H9 (cell line): ENCODE measurements at regions not wholly inside any gene's neighbourhood (a gene's known extent, or its start where the extent isn't known, plus 50 kb on each side); places are given as distances from the start of the nearest gene placed in this dataset.

Experiments
- DNase-seq: peaks from one replicate; pipeline ENCODE4 v3.0.0-alpha.2; 2017
- H2AFZ ChIP-seq: one replicate; pipeline ENCODE4 v1.6.1; 2013; ENCODE audit warnings: mild to moderate bottlenecking, low read length, control low read depth, moderate library complexity
- H2AK5ac ChIP-seq: 2 replicates; pipeline ENCODE4 v1.6.1; 2013; ENCODE audit warnings: low read length, control low read depth, mixed read lengths; ENCODE audit not compliant: insufficient read length
- H2BK120ac ChIP-seq: one replicate; pipeline ENCODE4 v1.6.1; 2013; ENCODE audit warnings: low read depth, mild to moderate bottlenecking, low read length, control low read depth, inconsistent platforms; ENCODE audit not compliant: poor library complexity, severe bottlenecking
- H2BK12ac ChIP-seq: 2 replicates; pipeline ENCODE4 v1.6.1; 2013; ENCODE audit warnings: low read length, control low read depth, mixed read lengths, low read depth; ENCODE audit not compliant: insufficient read length
- H2BK15ac ChIP-seq: 2 replicates; pipeline ENCODE4 v1.6.1; 2013; ENCODE audit warnings: low read depth, low read length, control low read depth
- H2BK20ac ChIP-seq: one replicate; pipeline ENCODE4 v1.6.1; 2013; ENCODE audit warnings: low read depth, mild to moderate bottlenecking, low read length, control low read depth, inconsistent platforms; ENCODE audit not compliant: poor library complexity, severe bottlenecking
- H2BK5ac ChIP-seq: 2 replicates; pipeline ENCODE4 v1.6.1; 2013; ENCODE audit warnings: low read length, control low read depth, mixed read lengths; ENCODE audit not compliant: insufficient read length
- H3K14ac ChIP-seq: 2 replicates; pipeline ENCODE4 v1.6.1; 2013; ENCODE audit warnings: low read length, control low read depth; ENCODE audit not compliant: insufficient read depth
- H3K18ac ChIP-seq: 2 replicates; pipeline ENCODE4 v1.6.1; 2013; ENCODE audit warnings: low read depth, mild to moderate bottlenecking, mixed read lengths, low read length, control low read depth; ENCODE audit not compliant: insufficient read length
- H3K23ac ChIP-seq: 2 replicates; pipeline ENCODE4 v1.6.1; 2013; ENCODE audit warnings: low read length, control low read depth, mixed read lengths, low read depth; ENCODE audit not compliant: insufficient read length
- H3K23me2 ChIP-seq: 2 replicates; pipeline ENCODE4 v1.6.1; 2013; ENCODE audit warnings: low read depth, mild to moderate bottlenecking, mixed read lengths, low read length, control low read depth; ENCODE audit not compliant: insufficient read length, poor library complexity, severe bottlenecking
- H3K27ac ChIP-seq: 2 replicates; pipeline ENCODE4 v1.5.1; 2013; ENCODE audit warnings: low read length, control low read depth, mixed read lengths, low read depth; ENCODE audit not compliant: insufficient read length
- H3K27me3 ChIP-seq: 2 replicates; pipeline ENCODE4 v1.6.1; 2013; ENCODE audit warnings: low read length, control low read depth, inconsistent platforms; ENCODE audit not compliant: insufficient read depth
- H3K4ac ChIP-seq: 2 replicates; pipeline ENCODE4 v1.6.1; 2013; ENCODE audit warnings: low read depth, mild to moderate bottlenecking, control low read depth, inconsistent platforms, low read length, moderate library complexity
- H3K4me1 ChIP-seq: 2 replicates; pipeline ENCODE4 v1.6.1; 2013; ENCODE audit warnings: low read length, control low read depth, inconsistent platforms; ENCODE audit not compliant: insufficient read depth
- H3K4me2 ChIP-seq: 2 replicates; pipeline ENCODE4 v1.6.1; 2013; ENCODE audit warnings: low read length, control low read depth, mixed read lengths; ENCODE audit not compliant: insufficient read length, insufficient read depth
- H3K56ac ChIP-seq: 2 replicates; pipeline ENCODE4 v1.6.1; 2013; ENCODE audit warnings: low read depth, mild to moderate bottlenecking, mixed read lengths, low read length, control low read depth; ENCODE audit not compliant: insufficient read length
- H3K79me1 ChIP-seq: 2 replicates; pipeline ENCODE4 v1.6.1; 2013; ENCODE audit warnings: low read depth, mild to moderate bottlenecking, moderate library complexity, low read length, control low read depth, inconsistent platforms; ENCODE audit not compliant: insufficient read depth, poor library complexity, severe bottlenecking
- H3K79me2 ChIP-seq: 2 replicates; pipeline ENCODE4 v1.6.1; 2013; ENCODE audit warnings: low read length, control low read depth, inconsistent platforms; ENCODE audit not compliant: insufficient read depth
- H3K9ac ChIP-seq: 2 replicates; pipeline ENCODE4 v1.6.1; 2013; ENCODE audit warnings: low read length, control low read depth, mixed read lengths; ENCODE audit not compliant: insufficient read length; ENCODE audit errors: extremely low read depth
- H3K9me3 ChIP-seq: one replicate; pipeline ENCODE4 v1.6.1; 2013; ENCODE audit warnings: low read depth, low read length, inconsistent platforms; ENCODE audit not compliant: control insufficient read depth
- H3T11ph ChIP-seq: one replicate; pipeline ENCODE4 v1.6.1; 2013; ENCODE audit warnings: mild to moderate bottlenecking, low read length, control low read depth, inconsistent platforms
- H4K20me1 ChIP-seq: one replicate; pipeline ENCODE4 v1.6.1; 2013; ENCODE audit not compliant: control insufficient read depth, insufficient read length, insufficient read depth
- H4K5ac ChIP-seq: 2 replicates; pipeline ENCODE4 v1.6.1; 2013; ENCODE audit warnings: low read depth, mild to moderate bottlenecking, mixed read lengths, low read length, control low read depth; ENCODE audit not compliant: insufficient read length
- H4K8ac ChIP-seq: replicated peaks from 2 replicates; pipeline ENCODE4 v1.6.1; 2013; ENCODE audit warnings: low read length, control low read depth, mixed read lengths, low read depth; ENCODE audit not compliant: insufficient read length
- H4K91ac ChIP-seq: 2 replicates; pipeline ENCODE4 v1.6.1; 2013; ENCODE audit warnings: low read depth, mild to moderate bottlenecking, moderate library complexity, mixed read lengths, low read length, control low read depth; ENCODE audit not compliant: insufficient read length
- H3K27ac Mint-ChIP-seq, 3 experiments: 2 replicates in 2 of 3; 3 replicates in 1 of 3; pipeline ENCODE4 v1.8.0; 2020 to 2021; ENCODE audit warnings: mixed read lengths in 3 of 3, mild to moderate bottlenecking in 1 of 3, moderate library complexity in 1 of 3
- H3K27me3 Mint-ChIP-seq: 2 replicates; pipeline ENCODE4 v1.8.0; 2021; ENCODE audit warnings: low read depth, mild to moderate bottlenecking, moderate library complexity, mixed read lengths
- H3K36me3 Mint-ChIP-seq, 3 experiments: 2 replicates in 2 of 3; 3 replicates in 1 of 3; pipeline ENCODE4 v1.8.0; 2020 to 2021; ENCODE audit warnings: low read depth in 3 of 3, mixed read lengths in 3 of 3; ENCODE audit not compliant: insufficient read depth in 1 of 3
- H3K4me1 Mint-ChIP-seq, 2 experiments: 2 replicates each; pipeline ENCODE4 v1.8.0; 2020; ENCODE audit warnings: mixed read lengths in 2 of 2
- H3K4me3 Mint-ChIP-seq, 2 experiments: 2 replicates in 1 of 2; 3 replicates in 1 of 2; pipeline ENCODE4 v1.8.0; 2020 to 2021; ENCODE audit warnings: mild to moderate bottlenecking in 2 of 2, mixed read lengths in 2 of 2, moderate library complexity in 1 of 2
- H3K9me3 Mint-ChIP-seq, 2 experiments: 2 replicates in 1 of 2; 3 replicates in 1 of 2; pipeline ENCODE4 v1.8.0; 2020; ENCODE audit warnings: mild to moderate bottlenecking in 2 of 2, mixed read lengths in 2 of 2, moderate library complexity in 1 of 2
- CTCF ChIP-seq: fragments of 200-600 bp; sonication (generic); conservative IDR thresholded peaks from 3 replicates; pipeline ENCODE4 v1.8.0; 2021; ENCODE audit warnings: antibody characterized with exemption, mild to moderate bottlenecking
- WGBS: extraction: QIAGEN DNeasy Blood & Tissue Kit; methylation state at CpG from one replicate; pipeline ENCODE4 v1.1.7; 2013; ENCODE audit warnings: missing lambda C conversion rate, low lambda C conversion rate, mixed read lengths; ENCODE audit not compliant: insufficient read length; ENCODE audit errors: extremely low coverage; 5-methylcytosine and 5-hydroxymethylcytosine counted together

GRCh38 chr13:67299751-67300150 lies 69.6 kb upstream of the PCDH9 start:
- Histone ChIP-seq H2BK20ac (no peak overlapping the region), H2AFZ (no peak overlapping the region), H3K56ac (no peak overlapping the region), H2AK5ac (no peak overlapping the region), H3K79me1 (no peaks in the 10 kb centered on the region), H2BK12ac (no peak overlapping the region), H2BK15ac (no peak overlapping the region), H3K9ac (no peak overlapping the region), H3K79me2 (no peaks in the 10 kb centered on the region), H3K4me1 (no peaks in the 10 kb centered on the region), H4K91ac (no peak overlapping the region), H3K27ac (no peak overlapping the region), H3K18ac (no peak overlapping the region), H3K23me2 (no peaks in the 10 kb centered on the region), H3K4ac (no peak overlapping the region), H3K27me3 (no peaks in the 10 kb centered on the region), H3K23ac (no peak overlapping the region), H3K14ac (no peak overlapping the region), H4K20me1 (no peaks in the 10 kb centered on the region), H2BK5ac (no peak overlapping the region), H3K4me2 (no peak overlapping the region), H4K8ac (no peak overlapping the region), H4K5ac (no peak overlapping the region), H2BK120ac (no peak overlapping the region), H3T11ph (no peak overlapping the region), H3K9me3 (no peaks in the 10 kb centered on the region)
- Mint-ChIP-seq H3K27ac (no peak overlapping the region), H3K36me3 (no peaks in the 10 kb centered on the region), H3K4me1 (no peaks in the 10 kb centered on the region), H3K9me3 (no peaks in the 10 kb centered on the region), H3K27me3 (no peaks in the 10 kb centered on the region), H3K4me3 (no peak overlapping the region)
- WGBS, result no CpG with 5 or more reads among the region's 3 CpGs
- DNase-seq, result no peak
- TF ChIP-seq CTCF, result no peak
